ENCODE measurements at regions not wholly inside any gene's neighbourhood (a gene's known extent, or its start where the extent isn't known, plus 50 kb on each side); places are given as distances from the start of the nearest gene placed in this dataset.

DNA sequence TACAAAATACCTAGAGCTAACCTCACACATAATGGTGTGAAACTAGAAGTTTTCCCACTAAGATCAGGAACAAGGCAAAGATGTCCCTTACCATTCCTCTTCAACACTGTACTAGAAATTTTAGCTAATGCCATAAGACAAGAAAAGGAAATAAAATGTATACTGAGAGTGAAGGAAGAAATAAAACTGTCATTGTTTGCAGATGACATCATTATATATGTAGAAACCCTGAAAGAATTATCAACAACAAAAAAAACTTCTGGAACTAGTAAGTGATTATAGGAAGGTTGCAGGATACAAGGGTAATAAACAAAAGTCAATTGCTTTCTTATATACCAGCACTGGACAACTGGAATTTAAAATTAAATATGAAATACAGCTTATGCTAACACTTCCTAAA lies 93.7 kb downstream of the TNFSF11 start:
- TF ChIP-seq, protein P1, sequence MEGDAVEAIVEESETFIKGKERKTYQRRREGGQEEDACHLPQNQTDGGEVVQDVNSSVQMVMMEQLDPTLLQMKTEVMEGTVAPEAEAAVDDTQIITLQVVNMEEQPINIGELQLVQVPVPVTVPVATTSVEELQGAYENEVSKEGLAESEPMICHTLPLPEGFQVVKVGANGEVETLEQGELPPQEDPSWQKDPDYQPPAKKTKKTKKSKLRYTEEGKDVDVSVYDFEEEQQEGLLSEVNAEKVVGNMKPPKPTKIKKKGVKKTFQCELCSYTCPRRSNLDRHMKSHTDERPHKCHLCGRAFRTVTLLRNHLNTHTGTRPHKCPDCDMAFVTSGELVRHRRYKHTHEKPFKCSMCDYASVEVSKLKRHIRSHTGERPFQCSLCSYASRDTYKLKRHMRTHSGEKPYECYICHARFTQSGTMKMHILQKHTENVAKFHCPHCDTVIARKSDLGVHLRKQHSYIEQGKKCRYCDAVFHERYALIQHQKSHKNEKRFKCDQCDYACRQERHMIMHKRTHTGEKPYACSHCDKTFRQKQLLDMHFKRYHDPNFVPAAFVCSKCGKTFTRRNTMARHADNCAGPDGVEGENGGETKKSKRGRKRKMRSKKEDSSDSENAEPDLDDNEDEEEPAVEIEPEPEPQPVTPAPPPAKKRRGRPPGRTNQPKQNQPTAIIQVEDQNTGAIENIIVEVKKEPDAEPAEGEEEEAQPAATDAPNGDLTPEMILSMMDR (IDR thresholded peaks at IDR 0.05; ENCODE audit: insufficient read depth, low read length): no peak
- no peak for TF ChIP-seq POLR2AphosphoS5 (IDR thresholded peaks at IDR 0.05; ENCODE audit: low read depth)
